A673 (cell line): ENCODE measurements at regions not wholly inside any gene's neighbourhood (a gene's known extent, or its start where the extent isn't known, plus 50 kb on each side); places are given as distances from the start of the nearest gene placed in this dataset.

Experiments
- BruUV-seq: library from RNA; stranded (reverse); fragments of 400-500 nt; replicated peaks from 2 replicates; lab custom pipeline; 2021; lab: Mats Ljungman, UMichigan
- CTCF ChIA-PET: fragments of 300-600 bp; sonication (Branson Sonifier 250); formaldehyde crosslinking; loops from one replicate; lab custom pipeline; 2022; ENCODE audit warnings: antibody characterized with exemption; lab: Charles Lee
- POLR2A ChIA-PET: fragments of 300-600 bp; sonication (Branson Sonifier 250); formaldehyde crosslinking; loops from one replicate; lab custom pipeline; 2022; ENCODE audit warnings: antibody characterized with exemption; ENCODE audit not compliant: low non-redundant PET; lab: Charles Lee
- DNase-seq: peaks from one replicate; pipeline ENCODE4 v3.0.0-alpha.2; 2015; ENCODE audit warnings: low spot score
- H3K27ac ChIP-seq: fragments of 200-600 bp; sonication (generic); 2 replicates; pipeline ENCODE4 v1.5.1; 2016; ENCODE audit warnings: mixed run types, low read depth, mild to moderate bottlenecking, mixed read lengths, antibody characterized with exemption, low read length; ENCODE audit not compliant: poor library complexity, severe bottlenecking
- H3K27me3 ChIP-seq: fragments of 200-600 bp; sonication (generic); replicated peaks from 2 replicates; pipeline ENCODE4 v1.6.1; 2017; ENCODE audit warnings: mixed run types, low read depth, mild to moderate bottlenecking, mixed read lengths, antibody characterized with exemption, low read length; ENCODE audit not compliant: insufficient read depth, poor library complexity
- H3K36me3 ChIP-seq: fragments of 200-600 bp; sonication (generic); 2 replicates; pipeline ENCODE4 v1.6.1; 2016; ENCODE audit warnings: mixed run types, mild to moderate bottlenecking, mixed read lengths, antibody characterized with exemption, low read length; ENCODE audit not compliant: insufficient read depth, poor library complexity, severe bottlenecking
- H3K4me1 ChIP-seq: fragments of 200-600 bp; sonication (generic); 2 replicates; pipeline ENCODE4 v1.6.1; 2017; ENCODE audit warnings: mixed run types, mild to moderate bottlenecking, mixed read lengths, antibody characterized with exemption, low read length; ENCODE audit not compliant: insufficient read depth, poor library complexity, severe bottlenecking
- H3K4me3 ChIP-seq: fragments of 200-600 bp; sonication (generic); 2 replicates; pipeline ENCODE4 v1.5.1; 2016; ENCODE audit warnings: low read depth, mixed run types, mild to moderate bottlenecking, mixed read lengths, low read length; ENCODE audit not compliant: poor library complexity, severe bottlenecking
- H3K9me3 ChIP-seq: fragments of 200-600 bp; sonication (generic); 2 replicates; pipeline ENCODE4 v1.6.1; 2016; ENCODE audit warnings: mixed run types, low read depth, mild to moderate bottlenecking, mixed read lengths, antibody characterized with exemption, low read length; ENCODE audit not compliant: poor library complexity, severe bottlenecking
- EZH2 ChIP-seq: fragments of 200-600 bp; sonication (generic); IDR thresholded peaks from 2 replicates; pipeline ENCODE4 v1.6.1; 2017; ENCODE audit warnings: borderline replicate concordance, low read depth, mild to moderate bottlenecking, mixed read lengths, antibody characterized with exemption, low read length; ENCODE audit not compliant: poor library complexity, severe bottlenecking
- intact Hi-C: fragments of 100-400 bp; cut with micrococcal nuclease; formaldehyde crosslinking; loops from one replicate; pipeline ENCODE4 v1.10.0; 2022; ENCODE audit not compliant: unreplicated experiment
- TF ChIP-seq, protein P1 (sequence below): fragments of 300-800, 200-600 bp; sonication (generic); conservative IDR thresholded peaks from 2 replicates; pipeline ENCODE4 v1.5.1; 2017; ENCODE audit warnings: low read depth, mild to moderate bottlenecking, antibody characterized with exemption, low read length, moderate library complexity, mixed read lengths

GRCh38 chr5:86797677-86798076 lies 179.9 kb downstream of the COX7C start:
- Histone ChIP-seq H3K4me1 (no peaks in the 10 kb centered on the region), H3K36me3 (no peaks in the 10 kb centered on the region), H3K27ac (no peak overlapping the region), H3K4me3 (no peak overlapping the region), H3K27me3 (no peaks in the 10 kb centered on the region), H3K9me3 (no peaks in the 10 kb centered on the region)
- no peak for DNase-seq
- TF ChIP-seq, protein P1, sequence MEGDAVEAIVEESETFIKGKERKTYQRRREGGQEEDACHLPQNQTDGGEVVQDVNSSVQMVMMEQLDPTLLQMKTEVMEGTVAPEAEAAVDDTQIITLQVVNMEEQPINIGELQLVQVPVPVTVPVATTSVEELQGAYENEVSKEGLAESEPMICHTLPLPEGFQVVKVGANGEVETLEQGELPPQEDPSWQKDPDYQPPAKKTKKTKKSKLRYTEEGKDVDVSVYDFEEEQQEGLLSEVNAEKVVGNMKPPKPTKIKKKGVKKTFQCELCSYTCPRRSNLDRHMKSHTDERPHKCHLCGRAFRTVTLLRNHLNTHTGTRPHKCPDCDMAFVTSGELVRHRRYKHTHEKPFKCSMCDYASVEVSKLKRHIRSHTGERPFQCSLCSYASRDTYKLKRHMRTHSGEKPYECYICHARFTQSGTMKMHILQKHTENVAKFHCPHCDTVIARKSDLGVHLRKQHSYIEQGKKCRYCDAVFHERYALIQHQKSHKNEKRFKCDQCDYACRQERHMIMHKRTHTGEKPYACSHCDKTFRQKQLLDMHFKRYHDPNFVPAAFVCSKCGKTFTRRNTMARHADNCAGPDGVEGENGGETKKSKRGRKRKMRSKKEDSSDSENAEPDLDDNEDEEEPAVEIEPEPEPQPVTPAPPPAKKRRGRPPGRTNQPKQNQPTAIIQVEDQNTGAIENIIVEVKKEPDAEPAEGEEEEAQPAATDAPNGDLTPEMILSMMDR = no peak
- no peak for TF ChIP-seq EZH2
- no TSS peak for BruUV-seq
- intact Hi-C loops = no loop called here
- ChIA-PET CTCF (no interaction called here), POLR2A (no interaction called here)

DNA sequence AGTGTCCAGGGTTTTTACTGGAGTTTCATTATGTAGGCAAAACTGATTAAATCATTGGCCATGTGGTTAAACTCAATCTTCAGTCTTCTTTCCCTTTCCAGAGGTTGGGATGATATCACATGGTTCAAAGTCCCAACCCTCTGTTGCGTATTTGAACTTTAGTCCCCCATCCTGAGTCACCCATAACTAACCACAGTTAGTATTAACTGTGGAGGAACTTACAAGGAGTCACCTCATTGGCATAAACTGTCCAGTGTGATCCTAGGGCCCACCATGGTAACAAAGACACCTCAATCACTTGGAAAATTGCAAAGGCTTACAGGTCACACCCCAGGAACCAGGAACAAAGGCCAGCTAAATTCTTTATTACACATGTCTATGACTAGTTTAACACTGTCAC lies 188.5 kb downstream of the COX7C start:
- CTCF ChIA-PET = no interaction called here

DNA sequence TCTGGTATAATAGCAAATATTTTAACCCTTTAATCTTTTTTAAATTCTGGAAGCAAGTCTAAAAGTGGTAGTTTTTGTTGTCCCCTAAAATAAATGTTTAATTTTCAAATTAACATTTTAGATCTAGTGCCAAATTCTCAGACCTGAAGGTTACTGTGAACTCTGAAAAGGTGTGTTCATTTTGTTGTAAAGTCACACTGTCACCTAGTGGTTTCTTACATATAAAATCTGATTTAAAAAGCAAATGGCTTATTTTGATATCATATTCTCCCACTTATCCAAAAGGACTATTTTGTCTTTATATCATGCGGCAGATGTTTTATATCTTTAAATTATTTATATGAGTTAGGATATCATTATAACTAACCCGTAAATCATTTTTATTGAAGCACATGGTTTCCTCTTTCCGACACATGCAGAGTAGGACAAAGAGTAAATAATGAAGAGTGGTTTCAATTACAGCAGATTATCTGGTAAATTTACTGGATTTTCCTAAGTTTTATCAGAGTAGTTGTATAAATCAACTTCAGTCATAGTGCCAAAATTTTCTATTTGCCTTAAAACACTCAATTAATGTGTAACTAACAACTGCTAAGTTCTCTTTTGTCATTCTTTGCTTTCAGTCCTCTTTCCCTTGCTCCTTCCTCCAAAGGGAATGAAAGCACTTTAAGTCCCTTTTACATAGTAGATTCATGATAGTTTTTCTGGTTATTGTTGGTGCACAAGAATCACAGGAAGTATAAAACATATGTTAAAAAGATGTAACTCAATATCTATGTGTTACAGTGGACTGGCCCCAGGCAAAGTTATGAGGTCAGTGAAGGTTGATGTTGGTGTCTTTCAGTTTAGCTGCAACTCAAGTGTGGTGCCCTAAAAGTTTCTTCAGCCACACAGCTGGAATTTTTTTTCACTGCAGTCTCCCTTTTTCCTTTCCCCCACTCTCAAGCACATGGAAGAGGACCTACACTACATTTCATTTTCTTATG lies 189.6 kb downstream of the COX7C start:
- intact Hi-C loops = no loop called here

More for the DNA sequence above, 188.5 kb downstream of the COX7C start:
- H3K4me3 ChIP-seq = no peak overlapping the region
- POLR2A ChIA-PET = no interaction called here
- no peak for DNase-seq
- no peaks in the 10 kb centered on the region for H3K4me1 ChIP-seq
- BruUV-seq = no TSS peak
- TF ChIP-seq EZH2 = no peak
- TF ChIP-seq, protein P1 = no peak
- H3K27ac ChIP-seq = no peak overlapping the region
- intact Hi-C loops = no loop called here
- no peaks in the 10 kb centered on the region for H3K9me3 ChIP-seq
- no peaks in the 10 kb centered on the region for H3K36me3 ChIP-seq
- H3K27me3 ChIP-seq = no peaks in the 10 kb centered on the region

More for the DNA sequence above, 189.6 kb downstream of the COX7C start:
- CTCF ChIA-PET = no interaction called here
- no peak overlapping the region for H3K4me3 ChIP-seq
- peak; percentile 54 for DNase-seq
- TF ChIP-seq, protein P1 = peak; percentile 31; the same call in 1 of the 2 replicates
- no peak for TF ChIP-seq EZH2
- no peaks in the 10 kb centered on the region for H3K4me1 ChIP-seq
- H3K36me3 ChIP-seq = no peaks in the 10 kb centered on the region
- no peaks in the 10 kb centered on the region for H3K9me3 ChIP-seq
- POLR2A ChIA-PET = no interaction called here
- H3K27ac ChIP-seq = no peak overlapping the region
- BruUV-seq = no TSS peak
- no peaks in the 10 kb centered on the region for H3K27me3 ChIP-seq
